ENCODE measurements at regions not wholly inside any gene's neighbourhood (a gene's known extent, or its start where the extent isn't known, plus 50 kb on each side); places are given as distances from the start of the nearest gene placed in this dataset.

GRCh38 chr10:84805149-84805548 lies 476.8 kb downstream of the CCSER2 start:
- DNase-seq = no peak

GRCh38 chr10:84811113-84811512 lies 482.7 kb downstream of the CCSER2 start:
- DNase-seq = no peak

- DNase-seq = no peak
These were observed 490.6 kb downstream of the CCSER2 start for GRCh38 chr10:84818961-84819360.

DNA sequence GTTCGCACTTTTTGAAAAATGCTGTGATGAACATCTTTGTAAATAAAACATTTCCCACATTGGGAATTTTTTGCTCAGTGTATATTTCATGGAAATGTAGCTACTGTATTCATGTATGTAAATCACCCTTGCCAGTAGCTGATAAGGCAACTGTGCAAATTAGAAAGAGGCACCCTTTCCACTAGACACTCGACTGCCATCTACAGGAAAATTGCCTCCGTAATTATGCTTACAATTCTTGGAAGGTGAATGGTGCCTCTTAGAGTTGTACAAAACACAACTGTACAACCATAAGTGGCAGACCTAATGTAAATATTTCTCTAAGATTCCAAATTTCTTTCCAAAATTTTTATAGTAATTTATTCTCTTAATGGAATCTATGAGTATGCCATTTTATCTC lies 491.7 kb downstream of the CCSER2 start:
- peak; percentile 66 for DNase-seq

DNA sequence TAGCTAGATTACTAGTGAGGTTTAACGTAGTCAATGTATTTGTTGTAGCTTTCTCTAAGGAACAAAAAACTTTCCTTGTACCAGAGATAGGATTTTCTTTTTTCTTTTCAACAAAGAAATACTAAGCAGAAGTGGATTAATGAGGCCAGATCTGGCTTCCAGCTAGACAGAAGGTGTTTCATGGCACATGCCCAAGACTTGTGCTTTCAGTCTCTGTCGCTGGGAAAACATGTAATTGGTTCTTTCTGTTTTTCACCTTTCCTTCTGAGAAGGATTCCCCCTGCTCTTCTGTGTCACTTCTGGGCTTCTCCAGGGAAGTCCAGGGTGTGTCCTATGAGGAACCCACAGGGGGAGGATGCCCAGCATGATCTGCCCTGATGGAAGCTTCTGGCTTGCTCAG lies 492.2 kb downstream of the CCSER2 start:
- DNase-seq = no peak

DNA sequence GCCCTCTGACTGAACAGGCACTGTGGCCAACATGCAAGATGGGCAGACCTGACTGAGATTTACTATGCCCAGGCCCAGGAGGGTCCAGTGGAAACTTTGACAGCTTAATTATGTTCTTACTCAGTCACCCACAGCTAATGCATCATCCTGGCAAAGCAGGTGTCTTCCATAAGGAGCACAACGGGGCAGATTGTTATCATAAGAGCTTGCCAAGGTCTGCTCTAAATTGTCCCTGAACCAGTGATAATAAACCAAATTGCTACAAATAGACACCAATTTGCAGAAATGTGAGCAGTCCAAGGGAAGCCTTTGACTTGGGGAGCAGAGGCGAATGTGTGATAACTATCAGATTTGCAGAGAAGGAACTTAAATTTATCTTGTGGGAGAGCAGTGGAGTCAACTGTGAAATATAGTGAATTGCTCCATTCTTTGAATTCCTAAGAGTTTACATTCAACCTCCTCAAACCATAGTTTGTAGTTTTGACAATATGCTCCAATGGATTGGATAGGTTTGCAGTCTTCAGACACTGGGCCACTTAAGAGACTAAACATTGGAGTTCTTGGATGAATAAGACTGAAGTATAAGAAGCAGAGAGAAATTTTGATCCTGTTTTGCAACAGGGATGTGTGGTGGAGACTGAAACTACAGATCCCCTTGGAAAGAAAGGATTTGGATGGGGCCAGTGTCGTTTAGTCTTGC lies 494.7 kb downstream of the CCSER2 start:
- DNase-seq = no peak

DNA sequence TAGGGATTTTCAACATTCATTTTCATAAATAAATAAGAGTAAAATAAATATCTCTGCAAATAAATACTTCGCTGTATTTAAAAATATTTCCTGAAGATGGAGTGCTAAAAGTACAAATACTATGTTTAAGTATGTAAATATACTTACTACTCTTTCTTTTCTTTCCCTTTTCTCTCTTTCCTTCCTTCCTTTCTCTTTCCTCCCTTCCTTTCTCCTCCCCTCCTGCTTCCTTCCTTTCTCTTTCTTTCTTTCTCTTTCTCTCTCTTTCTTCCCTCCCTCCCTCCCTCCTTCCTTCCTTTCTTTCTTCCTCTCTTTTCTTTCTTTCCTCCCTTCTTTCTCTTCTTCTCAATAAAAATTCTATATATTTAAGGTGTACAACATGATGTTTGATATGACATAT lies 496.1 kb downstream of the CCSER2 start:
- no peak for DNase-seq

GRCh38 chr10:84825330-84825729 lies 496.9 kb downstream of the CCSER2 start:
- DNase-seq = no peak

- DNase-seq = no peak
These were observed 498.3 kb downstream of the CCSER2 start for GRCh38 chr10:84826704-84827103.

GRCh38 chr10:84829131-84829530 lies 500.7 kb downstream of the CCSER2 start:
- no peak for DNase-seq

DNA sequence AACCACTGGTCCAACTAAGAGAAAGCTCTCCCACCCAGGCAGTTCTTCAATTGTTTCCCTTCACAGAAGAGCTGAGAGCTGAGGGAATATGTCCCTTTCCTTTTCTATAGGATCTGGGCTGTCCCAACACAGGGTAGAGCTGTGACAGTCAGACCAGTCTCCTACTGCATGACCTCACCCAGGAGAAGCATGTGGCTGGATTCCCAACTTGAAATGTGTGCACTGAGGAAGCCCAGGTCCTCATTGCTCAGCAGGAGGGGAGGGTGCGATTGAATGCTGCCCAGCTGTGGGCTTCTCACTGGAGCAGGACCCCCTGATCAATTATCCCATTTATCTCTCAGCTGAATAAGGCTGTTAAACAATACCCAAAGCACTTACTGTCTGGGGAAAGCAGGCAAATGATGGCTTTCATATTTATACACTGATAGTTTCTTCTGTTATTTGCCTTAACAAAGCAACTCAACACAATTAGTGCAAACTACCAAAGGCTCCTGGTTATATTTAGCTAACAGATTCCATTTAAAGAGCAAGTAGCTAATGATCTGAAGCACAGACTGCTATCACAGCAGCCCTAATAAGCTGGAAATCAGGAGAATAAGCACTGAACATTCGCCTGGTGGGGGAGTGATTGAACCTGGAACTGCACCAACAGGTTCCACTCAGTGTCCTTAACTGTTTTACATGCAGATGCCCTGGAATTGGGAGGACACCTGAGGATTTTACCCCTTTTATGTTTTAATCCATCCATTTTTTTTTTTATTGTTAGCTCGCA lies 508.8 kb downstream of the CCSER2 start:
- DNase-seq = no peak

GRCh38 chr10:84837877-84838276 lies 509.5 kb downstream of the CCSER2 start:
- peak; percentile 86 for DNase-seq

DNA sequence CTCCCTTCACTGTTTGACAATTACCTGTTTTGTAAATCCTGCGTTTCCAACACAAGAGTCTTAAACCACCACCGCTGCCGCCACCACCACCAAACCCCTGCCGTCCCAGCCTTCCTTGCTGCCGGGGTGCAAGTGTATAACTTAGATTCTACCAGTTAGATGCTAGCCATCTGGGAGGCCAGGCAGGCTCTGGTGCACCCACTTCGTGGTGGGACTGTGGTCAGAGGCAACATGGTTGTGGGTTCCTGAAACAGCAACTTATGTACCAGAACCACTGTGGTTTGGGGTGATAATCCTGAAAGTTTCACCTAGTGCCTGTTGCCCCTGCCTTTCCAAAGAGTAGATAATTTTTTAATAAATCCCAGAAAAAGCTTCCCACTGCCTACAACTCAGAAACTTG lies 510.5 kb downstream of the CCSER2 start:
- DNase-seq = no peak

- no peak for DNase-seq
These were observed 514.2 kb downstream of the CCSER2 start for GRCh38 chr10:84842593-84842992.

DNA sequence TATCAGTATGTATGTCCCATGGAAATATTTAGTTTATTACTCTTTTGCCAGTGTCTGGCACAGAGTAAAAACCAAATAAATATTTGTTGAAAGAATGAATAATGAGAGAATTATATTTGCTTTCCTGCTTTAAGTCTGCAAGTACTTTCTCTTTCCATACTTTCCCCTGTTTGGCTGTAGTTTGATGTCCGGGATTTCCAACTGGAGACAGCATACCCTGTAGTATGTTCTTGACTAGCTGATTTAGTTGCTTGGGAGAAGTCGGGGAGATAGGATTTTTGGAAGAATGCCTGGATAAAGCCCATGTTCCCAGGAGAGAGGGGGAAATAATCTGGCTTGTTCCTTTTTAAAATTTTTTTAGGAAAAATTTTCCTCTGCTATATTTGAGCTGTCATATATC lies 516.1 kb downstream of the CCSER2 start:
- DNase-seq = no peak

GRCh38 chr10:84845628-84846261 lies 517.4 kb downstream of the CCSER2 start:
- peak; percentile 45 for DNase-seq

DNA sequence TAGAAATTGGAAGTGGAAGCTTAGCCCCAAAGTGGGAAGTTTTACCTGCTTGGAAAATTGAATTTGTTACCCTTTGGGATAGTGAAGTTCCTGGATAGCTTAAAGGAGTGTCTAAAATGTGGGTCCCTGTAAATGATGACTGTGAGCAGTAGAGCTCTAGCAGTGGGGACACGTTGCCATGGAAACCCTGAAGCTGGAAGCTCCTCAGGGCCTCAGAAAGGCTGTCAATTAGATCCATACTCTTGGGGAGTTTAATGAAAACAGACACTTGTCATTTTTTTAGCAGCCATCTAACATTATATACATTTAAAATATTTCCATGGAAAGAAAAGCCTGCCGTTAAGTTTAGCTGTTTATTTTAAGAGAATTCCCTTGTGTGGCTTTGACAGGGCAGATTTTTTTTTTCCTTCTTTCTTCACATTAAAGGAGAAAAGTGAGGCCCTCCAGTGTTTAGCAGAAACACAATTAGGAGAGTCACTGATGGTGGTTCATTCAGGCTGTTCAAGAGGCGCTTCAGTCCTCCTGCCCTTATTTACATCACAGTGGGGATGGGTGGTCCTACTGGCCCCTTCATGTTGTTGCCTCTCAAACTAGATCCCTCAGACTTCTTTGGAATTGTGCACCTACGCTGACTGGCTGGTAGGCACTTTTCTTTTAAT lies 518.4 kb downstream of the CCSER2 start:
- DNase-seq = no peak

- DNase-seq = no peak
These were observed 520.6 kb downstream of the CCSER2 start for GRCh38 chr10:84848967-84849366.

- no peak for DNase-seq
These were observed 522.4 kb downstream of the CCSER2 start for GRCh38 chr10:84850826-84851225.

- DNase-seq = no peak
These were observed 526.0 kb downstream of the CCSER2 start for GRCh38 chr10:84854439-84854838.

DNA sequence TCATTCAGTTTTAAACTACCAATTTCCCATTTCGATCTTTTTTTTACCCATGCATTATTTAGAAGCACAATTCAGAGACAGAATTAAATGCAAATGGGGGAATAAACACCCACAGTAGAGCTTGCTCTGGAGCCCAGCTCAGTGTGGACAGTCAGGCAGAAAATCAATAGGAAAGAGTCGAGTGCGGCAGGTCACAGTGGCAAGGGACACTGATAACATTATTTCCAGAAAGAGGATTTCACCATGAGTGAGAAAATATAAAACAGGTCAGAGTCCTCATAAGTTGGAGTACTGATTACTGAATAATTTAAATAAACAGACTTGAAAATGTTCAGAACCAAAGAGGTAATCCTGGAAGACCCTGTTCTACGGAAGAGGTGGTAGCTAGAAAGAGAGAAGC lies 532.5 kb downstream of the CCSER2 start:
- DNase-seq = no peak

DNA sequence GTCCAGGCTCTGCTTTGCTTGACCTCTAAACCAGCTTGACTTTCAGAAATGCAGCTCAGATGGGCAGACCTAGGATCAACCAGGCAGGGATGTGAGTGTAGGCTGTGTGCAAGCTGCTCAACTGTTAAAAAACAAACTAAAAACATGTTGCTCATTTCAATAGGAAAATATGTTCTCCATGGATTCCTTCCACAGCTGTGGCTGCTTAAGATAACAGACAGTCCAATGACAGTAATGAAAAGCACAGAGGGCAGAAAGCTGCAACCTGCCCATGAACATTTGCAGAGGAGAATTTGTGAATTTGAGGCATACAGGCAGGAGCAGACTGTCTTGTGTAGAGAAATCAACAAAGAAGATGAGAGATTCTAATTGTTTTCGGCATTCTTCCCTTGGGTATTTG lies 534.2 kb downstream of the CCSER2 start:
- DNase-seq = no peak

DNA sequence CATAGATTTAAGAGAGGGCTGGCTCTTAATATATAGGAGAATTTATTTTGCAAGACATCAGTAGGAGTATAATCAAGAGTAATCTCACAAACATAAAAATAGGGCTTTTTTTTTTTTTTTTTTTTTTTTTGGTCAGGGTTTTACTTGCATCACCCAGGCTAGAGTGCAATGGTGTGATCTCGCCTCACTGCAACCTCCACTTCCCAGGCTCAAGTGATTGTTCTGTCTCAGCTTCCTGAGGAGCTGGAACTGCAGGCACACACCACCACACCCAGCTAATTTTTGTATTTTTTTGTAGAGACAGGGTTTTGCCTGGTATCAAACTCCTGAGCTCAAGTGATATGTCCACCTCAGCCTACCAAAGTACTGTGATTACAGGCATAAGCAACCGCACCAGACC lies 535.3 kb downstream of the CCSER2 start:
- no peak for DNase-seq

All from OCI-M1 (cell line).